OCI-LY3 (cell line): ENCODE measurements at regions not wholly inside any gene's neighbourhood (a gene's known extent, or its start where the extent isn't known, plus 50 kb on each side); places are given as distances from the start of the nearest gene placed in this dataset.

Experiments
- H2AFZ ChIP-seq: fragments of 200-600, 300-600 bp; shearing (Covaris generic); 2 replicates; pipeline ENCODE4 v1.6.0; 2014; ENCODE audit warnings: antibody characterized with exemption, low read depth, low read length
- H3K27ac ChIP-seq: fragments of 200-600, 300-600 bp; sonication (generic); 2 replicates; pipeline ENCODE4 v1.5.1; 2014; ENCODE audit warnings: mild to moderate bottlenecking, low read length, moderate library complexity, mixed read lengths
- H3K27me3 ChIP-seq: fragments of 200-600, 300-600 bp; sonication (generic); 2 replicates; pipeline ENCODE4 v1.6.1; 2014; ENCODE audit warnings: low read depth, low read length, mixed read lengths
- H3K36me3 ChIP-seq: fragments of 200-600, 300-600 bp; sonication (generic); replicated peaks from 2 replicates; pipeline ENCODE3; 2014; ENCODE audit warnings: low read depth, low read length, mixed read lengths
- H3K4me1 ChIP-seq: fragments of 300-600, 200-600 bp; sonication (generic); 2 replicates; pipeline ENCODE4 v1.6.1; 2014; ENCODE audit warnings: low read length, mixed read lengths
- H3K4me2 ChIP-seq: fragments of 200-600, 300-600 bp; sonication (generic); 2 replicates; pipeline ENCODE4 v1.6.1; 2014; ENCODE audit warnings: low read length, mixed read lengths
- H3K4me3 ChIP-seq: fragments of 300-600, 200-600 bp; sonication (generic); 2 replicates; pipeline ENCODE4 v1.5.1; 2014; ENCODE audit warnings: antibody characterized with exemption, mild to moderate bottlenecking, low read length, moderate library complexity
- H3K79me2 ChIP-seq: fragments of 300-600, 200-600 bp; shearing (Covaris generic); 2 replicates; pipeline ENCODE4 v1.6.1; 2014; ENCODE audit warnings: mild to moderate bottlenecking, low read length, mixed read lengths
- H3K9ac ChIP-seq: fragments of 300-600, 200-600 bp; shearing (Covaris generic); 2 replicates; pipeline ENCODE4 v1.6.0; 2014; ENCODE audit warnings: mild to moderate bottlenecking, low read length, moderate library complexity
- H3K9me3 ChIP-seq: fragments of 200-600, 300-600 bp; shearing (Covaris generic); 2 replicates; pipeline ENCODE4 v1.6.1; 2014; ENCODE audit warnings: low read length, mixed read lengths; ENCODE audit not compliant: insufficient read depth
- H4K20me1 ChIP-seq: fragments of 200-600, 300-600 bp; sonication (generic); 2 replicates; pipeline ENCODE4 v1.6.1; 2016; ENCODE audit warnings: low read length, mixed read lengths; ENCODE audit not compliant: insufficient read depth
- EZH2phosphoT487 ChIP-seq: fragments of 200-600 bp; shearing (Covaris generic); IDR thresholded peaks from 2 replicates; pipeline ENCODE4 v1.6.1; 2018; ENCODE audit warnings: antibody characterized with exemption, mixed run types, low read depth
- TF ChIP-seq, protein P1 (sequence below): fragments of 200-600, 300-600 bp; sonication (generic); IDR thresholded peaks from 2 replicates; pipeline ENCODE4 v1.5.1; 2014; ENCODE audit warnings: antibody characterized with exemption, low read length, low read depth

DNA sequence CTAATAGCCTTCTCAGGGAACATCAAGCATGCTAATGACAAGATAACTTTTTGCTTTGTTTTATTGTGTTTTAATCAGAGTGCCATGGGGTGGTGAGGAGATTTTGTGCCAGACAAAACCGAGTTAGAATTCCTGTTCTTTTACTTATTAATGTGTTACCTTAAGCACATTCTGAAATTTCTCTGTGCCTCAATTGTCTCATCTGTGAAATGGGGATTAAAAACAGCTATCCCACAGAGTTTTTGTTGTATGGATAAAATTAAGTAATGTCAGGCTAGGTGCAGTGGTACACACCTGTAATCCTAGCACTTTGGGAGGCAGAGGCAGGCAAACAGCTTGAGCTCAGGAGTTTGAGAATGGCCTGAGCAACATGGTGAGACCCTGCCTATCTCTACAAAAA is 138.0 kb downstream of the PROX1 start:
- H3K27ac ChIP-seq = no peak overlapping the region
- H3K4me1 ChIP-seq = no peaks in the 10 kb centered on the region
- no peak for TF ChIP-seq EZH2phosphoT487
- TF ChIP-seq, protein P1, sequence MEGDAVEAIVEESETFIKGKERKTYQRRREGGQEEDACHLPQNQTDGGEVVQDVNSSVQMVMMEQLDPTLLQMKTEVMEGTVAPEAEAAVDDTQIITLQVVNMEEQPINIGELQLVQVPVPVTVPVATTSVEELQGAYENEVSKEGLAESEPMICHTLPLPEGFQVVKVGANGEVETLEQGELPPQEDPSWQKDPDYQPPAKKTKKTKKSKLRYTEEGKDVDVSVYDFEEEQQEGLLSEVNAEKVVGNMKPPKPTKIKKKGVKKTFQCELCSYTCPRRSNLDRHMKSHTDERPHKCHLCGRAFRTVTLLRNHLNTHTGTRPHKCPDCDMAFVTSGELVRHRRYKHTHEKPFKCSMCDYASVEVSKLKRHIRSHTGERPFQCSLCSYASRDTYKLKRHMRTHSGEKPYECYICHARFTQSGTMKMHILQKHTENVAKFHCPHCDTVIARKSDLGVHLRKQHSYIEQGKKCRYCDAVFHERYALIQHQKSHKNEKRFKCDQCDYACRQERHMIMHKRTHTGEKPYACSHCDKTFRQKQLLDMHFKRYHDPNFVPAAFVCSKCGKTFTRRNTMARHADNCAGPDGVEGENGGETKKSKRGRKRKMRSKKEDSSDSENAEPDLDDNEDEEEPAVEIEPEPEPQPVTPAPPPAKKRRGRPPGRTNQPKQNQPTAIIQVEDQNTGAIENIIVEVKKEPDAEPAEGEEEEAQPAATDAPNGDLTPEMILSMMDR = no peak
- H3K79me2 ChIP-seq = no peaks in the 10 kb centered on the region
- no peaks in the 10 kb centered on the region for H4K20me1 ChIP-seq
- no peak overlapping the region for H3K9ac ChIP-seq
- no peaks in the 10 kb centered on the region for H3K36me3 ChIP-seq
- H2AFZ ChIP-seq = no peak overlapping the region
- H3K27me3 ChIP-seq = no peaks in the 10 kb centered on the region
- no peaks in the 10 kb centered on the region for H3K9me3 ChIP-seq
- H3K4me3 ChIP-seq = no peak overlapping the region
- H3K4me2 ChIP-seq = no peak overlapping the region

DNA sequence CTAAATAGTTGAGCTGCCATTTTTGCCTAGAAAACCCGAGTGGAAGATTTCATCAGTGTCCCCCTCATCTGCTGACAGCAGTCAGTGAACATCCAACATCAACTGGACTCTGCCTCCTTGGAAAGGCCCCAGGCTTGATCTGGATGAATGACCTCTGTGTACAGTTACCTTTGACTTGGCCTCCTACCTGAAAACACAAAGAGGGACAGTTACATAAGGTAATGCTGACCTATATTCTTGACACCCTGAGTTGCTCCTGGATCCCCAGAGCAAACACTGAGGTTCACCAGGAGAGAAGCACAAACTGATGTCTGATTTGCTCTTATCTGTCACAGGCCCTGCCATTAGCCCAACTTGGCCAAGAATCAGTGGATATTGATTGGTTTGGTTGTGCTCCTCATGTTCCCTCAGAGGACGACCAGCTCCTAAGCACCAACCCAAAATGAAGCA is 138.9 kb downstream of the PROX1 start:
- TF ChIP-seq EZH2phosphoT487 = no peak
- TF ChIP-seq, protein P1 = no peak
- Histone ChIP-seq H3K4me1 (no peaks in the 10 kb centered on the region), H3K79me2 (no peaks in the 10 kb centered on the region), H3K9me3 (no peaks in the 10 kb centered on the region), H3K36me3 (no peaks in the 10 kb centered on the region), H3K9ac (no peak overlapping the region), H3K27ac (no peak overlapping the region), H3K4me3 (no peak overlapping the region), H4K20me1 (no peaks in the 10 kb centered on the region), H3K27me3 (peaks cover 5% of the 10 kb centered on the region; the same call in 1 of the 2 replicates), H2AFZ (no peak overlapping the region), H3K4me2 (no peak overlapping the region)

DNA sequence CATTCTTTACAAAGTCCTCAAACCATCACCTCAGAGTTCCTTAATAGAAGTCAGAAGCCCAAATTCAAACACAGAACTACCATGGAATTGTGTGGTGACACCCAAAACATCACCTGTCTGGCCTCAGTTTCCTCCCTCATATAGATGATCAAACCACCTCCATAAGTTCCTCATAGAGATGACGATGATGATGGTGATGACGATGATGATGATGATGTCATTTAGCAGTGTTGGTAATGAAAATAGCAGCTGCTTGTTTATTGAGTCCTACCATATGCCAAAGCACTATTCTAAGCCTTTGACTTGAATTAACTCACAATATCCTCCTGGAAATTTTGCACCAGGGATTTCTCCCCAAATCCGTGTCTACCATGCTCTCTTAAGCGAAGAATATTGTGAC is 139.9 kb downstream of the PROX1 start:
- Histone ChIP-seq H3K27ac (no peak overlapping the region), H3K36me3 (no peaks in the 10 kb centered on the region)

DNA sequence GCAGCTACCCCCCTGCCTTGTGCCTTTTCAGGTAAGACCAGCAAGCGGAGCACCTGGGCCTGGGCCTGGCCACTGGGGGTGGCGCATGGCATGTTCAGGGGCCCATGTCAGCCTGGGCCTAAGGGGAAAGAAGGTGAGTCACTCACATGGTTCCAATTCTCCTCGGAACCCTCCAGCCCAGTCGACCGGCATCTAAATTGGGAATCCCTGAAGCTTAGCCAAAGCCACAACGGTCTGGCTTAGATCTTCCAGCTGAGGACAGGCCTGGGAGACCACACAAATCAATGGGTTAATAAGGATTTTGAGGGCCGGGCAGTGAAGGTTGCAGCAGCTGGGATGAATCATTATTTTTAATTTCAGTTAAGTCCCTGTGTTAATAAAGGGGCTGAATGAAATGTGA is 145.1 kb upstream of the SMYD2 start:
- no peaks in the 10 kb centered on the region for H3K9me3 ChIP-seq

More for the DNA sequence above, 139.9 kb downstream of the PROX1 start:
- Histone ChIP-seq H3K79me2 (no peaks in the 10 kb centered on the region), H4K20me1 (no peaks in the 10 kb centered on the region), H3K4me2 (no peak overlapping the region), H3K4me1 (no peaks in the 10 kb centered on the region), H3K9me3 (no peaks in the 10 kb centered on the region), H3K9ac (no peak overlapping the region), H2AFZ (no peak overlapping the region), H3K27me3 (peaks cover 9% of the 10 kb centered on the region; the same call in 1 of the 2 replicates), H3K4me3 (no peak overlapping the region)
- no peak for TF ChIP-seq EZH2phosphoT487
- TF ChIP-seq, protein P1 = no peak

More for the DNA sequence above, 145.1 kb upstream of the SMYD2 start:
- Histone ChIP-seq H3K4me3 (no peak overlapping the region), H3K4me2 (peak overlapping the region; percentile 45), H3K27ac (no peak overlapping the region), H3K79me2 (no peaks in the 10 kb centered on the region), H3K9ac (no peak overlapping the region), H3K36me3 (no peaks in the 10 kb centered on the region), H4K20me1 (no peaks in the 10 kb centered on the region), H2AFZ (no peak overlapping the region), H3K27me3 (peaks cover 30% of the 10 kb centered on the region), H3K4me1 (peaks cover 16% of the 10 kb centered on the region)
- no peak for TF ChIP-seq EZH2phosphoT487
- TF ChIP-seq, protein P1 = no peak
